GM23248 (cell line): ENCODE measurements at regions not wholly inside any gene's neighbourhood (a gene's known extent, or its start where the extent isn't known, plus 50 kb on each side); places are given as distances from the start of the nearest gene placed in this dataset.

ENCODE experiments used
- DNase-seq: peaks from one replicate; pipeline ENCODE4 v3.0.0-alpha.2; 2015
- H2AFZ ChIP-seq: fragments of 200-600 bp; sonication (generic); 2 replicates; pipeline ENCODE4 v1.6.1; 2016; ENCODE audit warnings: antibody characterized with exemption
- H3F3A ChIP-seq: fragments of 200-600 bp; sonication (generic); 2 replicates; pipeline ENCODE4 v1.6.1; 2016; ENCODE audit warnings: mild to moderate bottlenecking, antibody characterized with exemption, mixed run types; ENCODE audit not compliant: insufficient read depth
- H3K27ac ChIP-seq: fragments of 200-600 bp; sonication (generic); 2 replicates; pipeline ENCODE4 v1.5.1; 2016; ENCODE audit warnings: mild to moderate bottlenecking
- H3K27me3 ChIP-seq: fragments of 200-600 bp; sonication (generic); replicated peaks from 2 replicates; pipeline ENCODE4 v1.6.1; 2016; ENCODE audit warnings: mild to moderate bottlenecking; ENCODE audit not compliant: insufficient read depth
- H3K36me3 ChIP-seq: fragments of 200-600 bp; sonication (generic); 2 replicates; pipeline ENCODE4 v1.6.1; 2016; ENCODE audit warnings: low read depth, mild to moderate bottlenecking
- H3K4me1 ChIP-seq: fragments of 200-600 bp; sonication (generic); 2 replicates; pipeline ENCODE4 v1.6.1; 2016; ENCODE audit warnings: mild to moderate bottlenecking; ENCODE audit not compliant: insufficient read depth
- H3K4me2 ChIP-seq: fragments of 200-600 bp; sonication (generic); one replicate; pipeline ENCODE4 v1.6.1; 2016; ENCODE audit warnings: mild to moderate bottlenecking; ENCODE audit not compliant: unreplicated experiment
- H3K4me3 ChIP-seq: fragments of 200-600 bp; sonication (generic); 2 replicates; pipeline ENCODE4 v1.5.1; 2016; ENCODE audit warnings: mild to moderate bottlenecking
- H3K79me2 ChIP-seq: fragments of 200-600 bp; sonication (generic); 2 replicates; pipeline ENCODE4 v1.6.1; 2016; ENCODE audit warnings: mild to moderate bottlenecking; ENCODE audit not compliant: insufficient read depth
- H3K9ac ChIP-seq: fragments of 200-600 bp; sonication (generic); 2 replicates; pipeline ENCODE4 v1.6.1; 2016; ENCODE audit warnings: mild to moderate bottlenecking
- H3K9me2 ChIP-seq: fragments of 200-600 bp; sonication (generic); 2 replicates; pipeline ENCODE4 v1.6.1; 2016; ENCODE audit warnings: mixed run types, mild to moderate bottlenecking, moderate library complexity; ENCODE audit not compliant: insufficient read depth
- H3K9me3 ChIP-seq: fragments of 200-600 bp; sonication (generic); one replicate; pipeline ENCODE4 v1.6.1; 2017; ENCODE audit warnings: low read depth
- H4K20me1 ChIP-seq: fragments of 200-600 bp; sonication (generic); 2 replicates; pipeline ENCODE4 v1.6.0; 2016; ENCODE audit not compliant: insufficient read depth
- EZH2 ChIP-seq: fragments of 200-600 bp; sonication (generic); IDR thresholded peaks from 2 replicates; pipeline ENCODE4 v1.6.1; 2018; ENCODE audit warnings: antibody characterized with exemption, mild to moderate bottlenecking; ENCODE audit not compliant: insufficient read depth, poor library complexity, severe bottlenecking
- EZH2phosphoT487 ChIP-seq: fragments of 200-600 bp; sonication (generic); IDR thresholded peaks from 2 replicates; pipeline ENCODE4 v1.6.1; 2018; ENCODE audit warnings: antibody characterized with exemption, moderate library complexity, mild to moderate bottlenecking, low read depth; ENCODE audit not compliant: insufficient read depth
- WGBS, 2 experiments: methylation state at CpG; one replicate each; pipeline ENCODE4 v1.1.6; 2015 to 2017; ENCODE audit warnings: low lambda C conversion rate in 2 of 2, low coverage in 1 of 2; ENCODE audit errors: missing lambda C conversion rate in 2 of 2; 5-methylcytosine and 5-hydroxymethylcytosine counted together
- in situ Hi-C: fragments of 300-500 bp; cut with MboI; formaldehyde crosslinking; loops from 2 replicates; pipeline ENCODE4 v1.15.0; 2020

- H3K4me2 ChIP-seq = no peak overlapping the region
- H4K20me1 ChIP-seq = no peaks in the 10 kb centered on the region
- H3K27ac ChIP-seq = no peak overlapping the region
- DNase-seq = peak; percentile 15
- no peak overlapping the region for H3K9ac ChIP-seq
- no peaks in the 10 kb centered on the region for H3K36me3 ChIP-seq
- H3K9me2 ChIP-seq = no peaks in the 10 kb centered on the region
- H2AFZ ChIP-seq = no peak overlapping the region
- H3K4me1 ChIP-seq = 0 out of 2 replicates have a peak, but pooled peaks cover 5% of the 10 kb centered on the region
- H3K79me2 ChIP-seq = no peaks in the 10 kb centered on the region
- TF ChIP-seq EZH2 (no peak), EZH2phosphoT487 (no peak)
- in situ Hi-C loops = no loop called here
- no peaks in the 10 kb centered on the region for H3F3A ChIP-seq
- no peaks in the 10 kb centered on the region for H3K27me3 ChIP-seq
- no peak overlapping the region for H3K4me3 ChIP-seq
- no peaks in the 10 kb centered on the region for H3K9me3 ChIP-seq
- 0 to 3% methylated on average over 1 of the region's 1 CpG for WGBS, 2 experiments
Observed at GRCh38 chr1:193542690-193543089, 356.3 kb upstream of the B3GALT2 start.

GRCh38 chr1:193540511-193540910 lies 354.1 kb upstream of the B3GALT2 start:
- no peak overlapping the region for H3K4me2 ChIP-seq
- H3K9me2 ChIP-seq = no peaks in the 10 kb centered on the region
- H3K27ac ChIP-seq = no peak overlapping the region
- no peak for DNase-seq
- H3K9me3 ChIP-seq = no peaks in the 10 kb centered on the region
- H3K36me3 ChIP-seq = no peaks in the 10 kb centered on the region
- H4K20me1 ChIP-seq = no peaks in the 10 kb centered on the region
- no peaks in the 10 kb centered on the region for H3K27me3 ChIP-seq
- H3K4me3 ChIP-seq = no peak overlapping the region
- 0 out of 2 replicates have a peak, but pooled peaks cover 5% of the 10 kb centered on the region for H3K4me1 ChIP-seq
- no peaks in the 10 kb centered on the region for H3K79me2 ChIP-seq
- no peak overlapping the region for H2AFZ ChIP-seq
- TF ChIP-seq EZH2phosphoT487 = no peak
- TF ChIP-seq EZH2 = no peak
- H3K9ac ChIP-seq = no peak overlapping the region
- H3F3A ChIP-seq = no peaks in the 10 kb centered on the region
- in situ Hi-C loops = no loop called here

- TF ChIP-seq EZH2phosphoT487 (no peak), EZH2 (no peak)
- Histone ChIP-seq H3K9me2 (no peaks in the 10 kb centered on the region), H3K27me3 (no peaks in the 10 kb centered on the region), H3K4me3 (no peak overlapping the region), H3K9ac (no peak overlapping the region), H3F3A (no peaks in the 10 kb centered on the region), H3K4me2 (no peak overlapping the region), H3K79me2 (no peaks in the 10 kb centered on the region), H2AFZ (no peak overlapping the region), H3K27ac (no peak overlapping the region), H3K9me3 (no peaks in the 10 kb centered on the region), H3K4me1 (0 out of 2 replicates have a peak, but pooled peaks cover 5% of the 10 kb centered on the region), H3K36me3 (no peaks in the 10 kb centered on the region), H4K20me1 (no peaks in the 10 kb centered on the region)
- in situ Hi-C loops = no loop called here
- WGBS, 2 experiments = 43 to 47% methylated on average over 7 of the region's 7 CpGs
- DNase-seq = no peak
Observed at GRCh38 chr1:193539731-193540459, 353.5 kb upstream of the B3GALT2 start.

- Histone ChIP-seq H3K9ac (no peak overlapping the region), H3K4me1 (0 out of 2 replicates have a peak, but pooled peaks cover 4% of the 10 kb centered on the region), H4K20me1 (no peaks in the 10 kb centered on the region), H3K4me2 (no peak overlapping the region), H3K79me2 (no peaks in the 10 kb centered on the region), H3K27ac (no peak overlapping the region), H2AFZ (no peak overlapping the region), H3K9me2 (no peaks in the 10 kb centered on the region), H3K9me3 (no peaks in the 10 kb centered on the region), H3K4me3 (no peak overlapping the region), H3K27me3 (no peaks in the 10 kb centered on the region), H3K36me3 (no peaks in the 10 kb centered on the region), H3F3A (no peaks in the 10 kb centered on the region)
- TF ChIP-seq EZH2phosphoT487 (no peak), EZH2 (no peak)
- 41 to 47% methylated on average over 6 of the region's 6 CpGs for WGBS, 2 experiments
- in situ Hi-C loops = no loop called here
- DNase-seq = no peak
Observed at GRCh38 chr1:193538680-193539079, 352.3 kb upstream of the B3GALT2 start.

GRCh38 chr1:193538003-193538354 lies 351.6 kb upstream of the B3GALT2 start:
- H3K4me2 ChIP-seq = no peak overlapping the region
- no peak overlapping the region for H3K4me3 ChIP-seq
- WGBS, 2 experiments = 61 to 74% methylated on average over 2 of the region's 2 CpGs
- H3K9me3 ChIP-seq = no peaks in the 10 kb centered on the region
- no peaks in the 10 kb centered on the region for H3K27me3 ChIP-seq
- no peak for DNase-seq
- in situ Hi-C loops = no loop called here
- H4K20me1 ChIP-seq = no peaks in the 10 kb centered on the region
- TF ChIP-seq EZH2phosphoT487 = no peak
- no peak for TF ChIP-seq EZH2
- H3F3A ChIP-seq = no peaks in the 10 kb centered on the region
- H3K79me2 ChIP-seq = no peaks in the 10 kb centered on the region
- no peak overlapping the region for H3K27ac ChIP-seq
- H3K9ac ChIP-seq = no peak overlapping the region
- H2AFZ ChIP-seq = no peak overlapping the region
- no peaks in the 10 kb centered on the region for H3K4me1 ChIP-seq
- H3K36me3 ChIP-seq = no peaks in the 10 kb centered on the region
- no peaks in the 10 kb centered on the region for H3K9me2 ChIP-seq
